Fibroblast of lung (primary cell): ENCODE measurements at regions not wholly inside any gene's neighbourhood (a gene's known extent, or its start where the extent isn't known, plus 50 kb on each side); places are given as distances from the start of the nearest gene placed in this dataset.

Source experiments
- DNase-seq, 2 donors: peaks; one replicate each; pipeline versions ENCODE4 v3.0.0 to v3.0.0-alpha.2; 2010; ENCODE audit warnings: low read depth in 2 of 2
- H2AFZ ChIP-seq: 2 replicates; pipeline ENCODE4 v1.5.1; 2012; ENCODE audit warnings: low read length, control low read depth, inconsistent platforms
- H3K27ac ChIP-seq: 2 replicates; pipeline ENCODE4 v1.5.1; 2011; ENCODE audit warnings: low read length, control low read depth; ENCODE audit not compliant: insufficient read depth
- H3K27me3 ChIP-seq: 2 replicates; pipeline ENCODE4 v1.5.1; 2011; ENCODE audit warnings: mild to moderate bottlenecking, low read length; ENCODE audit not compliant: control insufficient read depth, insufficient read depth
- H3K36me3 ChIP-seq: 2 replicates; pipeline ENCODE4 v1.5.1; 2011; ENCODE audit warnings: low read length; ENCODE audit not compliant: control insufficient read depth, insufficient read depth
- H3K4me1 ChIP-seq: 2 replicates; pipeline ENCODE4 v1.5.1; 2011; ENCODE audit warnings: low read length; ENCODE audit not compliant: control insufficient read depth, insufficient read depth; ENCODE audit errors: extremely low read depth
- H3K4me2 ChIP-seq: 2 replicates; pipeline ENCODE4 v1.5.1; 2011; ENCODE audit warnings: low read length, control low read depth; ENCODE audit not compliant: insufficient read depth; ENCODE audit errors: extremely low read depth
- H3K4me3 ChIP-seq, 4 experiments: fragments of 200-600 bp in 1 of 4; sonication (generic) in 1 of 4; replicated peaks in 1 of 4; 2 replicates each; pipeline ENCODE4 v1.5.1; 2011 to 2016; ENCODE audit warnings: low read length in 4 of 4, low read depth in 3 of 4, mild to moderate bottlenecking in 3 of 4, control low read depth in 2 of 4, inconsistent platforms in 1 of 4, mixed read lengths in 1 of 4; ENCODE audit not compliant: insufficient read depth in 1 of 4; ENCODE audit errors: control extremely low read depth in 1 of 4
- H3K79me2 ChIP-seq: 2 replicates; pipeline ENCODE4 v1.5.1; 2012; ENCODE audit warnings: mild to moderate bottlenecking, low read length, inconsistent platforms; ENCODE audit not compliant: control insufficient read depth, insufficient read depth
- H3K9ac ChIP-seq: 2 replicates; pipeline ENCODE4 v1.5.1; 2011; ENCODE audit warnings: mild to moderate bottlenecking, low read length, control low read depth; ENCODE audit not compliant: insufficient read depth
- H3K9me3 ChIP-seq: 2 replicates; pipeline ENCODE4 v1.5.1; 2012; ENCODE audit warnings: low read depth, low read length; ENCODE audit not compliant: control insufficient read depth, insufficient read depth
- H4K20me1 ChIP-seq: 2 replicates; pipeline ENCODE4 v1.5.1; 2011; ENCODE audit warnings: low read length; ENCODE audit not compliant: control insufficient read depth, insufficient read depth; ENCODE audit errors: extremely low read depth
- CTCF ChIP-seq, 2 donors: IDR thresholded peaks in 1 of 2; conservative IDR thresholded peaks in 1 of 2; 1 replicate in 1 of 2; 2 replicates in 1 of 2; pipeline ENCODE4 v1.5.1; 2011 to 2012; ENCODE audit warnings: low read length in 2 of 2, control low read depth in 1 of 2, inconsistent platforms in 1 of 2, low read depth in 1 of 2, mild to moderate bottlenecking in 1 of 2
- EZH2 ChIP-seq: IDR thresholded peaks from 2 replicates; pipeline ENCODE4 v1.5.1; 2012; ENCODE audit warnings: low read length, control low read depth, mild to moderate bottlenecking; ENCODE audit errors: missing control alignments

GRCh38 chrX:121308276-121308805 lies 260.9 kb downstream of the GLUD2 start:
- Histone ChIP-seq H3K27ac (no peak overlapping the region), H3K4me2 (no peak overlapping the region)

GRCh38 chrX:121310820-121311219 lies 263.4 kb downstream of the GLUD2 start:
- no peak overlapping the region for H3K4me3 ChIP-seq
- no peak for DNase-seq
- H4K20me1 ChIP-seq: no peaks in the 10 kb centered on the region
- no peaks in the 10 kb centered on the region for H3K4me1 ChIP-seq
- H2AFZ ChIP-seq: no peak overlapping the region
- TF ChIP-seq CTCF (conservative IDR thresholded peaks at IDR 0.05 in 1 of 2, IDR thresholded peaks at IDR 0.05 in 1 of 2; ENCODE audit: low read depth in 1 of 2, low read length in 2 of 2) (no peak), EZH2 (no peak)
- H3K9ac ChIP-seq: no peak overlapping the region
- H3K27ac ChIP-seq: no peak overlapping the region
- no peaks in the 10 kb centered on the region for H3K9me3 ChIP-seq
- H3K79me2 ChIP-seq: no peaks in the 10 kb centered on the region
- H3K36me3 ChIP-seq: no peaks in the 10 kb centered on the region
- no peak overlapping the region for H3K4me2 ChIP-seq
- H3K27me3 ChIP-seq: no peaks in the 10 kb centered on the region

More at GRCh38 chrX:121308276-121308805, 260.9 kb downstream of the GLUD2 start:
- H3K4me3 ChIP-seq: no peak overlapping the region
- H3K27me3 ChIP-seq: no peaks in the 10 kb centered on the region
- TF ChIP-seq EZH2: no peak
- H3K36me3 ChIP-seq: no peaks in the 10 kb centered on the region
- H3K4me1 ChIP-seq: no peaks in the 10 kb centered on the region
- no peak overlapping the region for H2AFZ ChIP-seq
- DNase-seq: peak in 1 of 2 donors; percentile 89
- H3K9me3 ChIP-seq: no peaks in the 10 kb centered on the region
- no peak overlapping the region for H3K9ac ChIP-seq
- no peaks in the 10 kb centered on the region for H3K79me2 ChIP-seq
- no peaks in the 10 kb centered on the region for H4K20me1 ChIP-seq

GRCh38 chrX:121320441-121320840 lies 273.0 kb downstream of the GLUD2 start:
- Histone ChIP-seq H3K36me3 (no peaks in the 10 kb centered on the region), H3K4me3 (no peak overlapping the region), H3K9me3 (no peaks in the 10 kb centered on the region), H2AFZ (no peak overlapping the region), H3K79me2 (no peaks in the 10 kb centered on the region), H3K4me2 (no peak overlapping the region), H3K9ac (no peak overlapping the region), H3K27ac (no peak overlapping the region), H3K27me3 (no peaks in the 10 kb centered on the region), H3K4me1 (no peaks in the 10 kb centered on the region), H4K20me1 (no peaks in the 10 kb centered on the region)
- TF ChIP-seq CTCF (conservative IDR thresholded peaks at IDR 0.05 in 1 of 2, IDR thresholded peaks at IDR 0.05 in 1 of 2; ENCODE audit: low read depth in 1 of 2, low read length in 2 of 2) (no peak), EZH2 (no peak)
- no peak for DNase-seq
